GM12891 (cell line): ENCODE measurements at regions not wholly inside any gene's neighbourhood (a gene's known extent, or its start where the extent isn't known, plus 50 kb on each side); places are given as distances from the start of the nearest gene placed in this dataset.

Experiments used
- POLR2AphosphoS5 ChIP-seq: IDR thresholded peaks from 2 replicates; pipeline ENCODE4 v1.6.1; 2011; ENCODE audit warnings: low read depth, low read length, control low read depth
- SPI1 ChIP-seq: IDR thresholded peaks from 2 replicates; pipeline ENCODE4 v1.6.1; 2011; ENCODE audit warnings: low read depth, low read length, control low read depth
- TAF1 ChIP-seq: IDR thresholded peaks from 2 replicates; pipeline ENCODE4 v1.6.1; 2011; ENCODE audit warnings: low read depth, low read length, control low read depth

DNA sequence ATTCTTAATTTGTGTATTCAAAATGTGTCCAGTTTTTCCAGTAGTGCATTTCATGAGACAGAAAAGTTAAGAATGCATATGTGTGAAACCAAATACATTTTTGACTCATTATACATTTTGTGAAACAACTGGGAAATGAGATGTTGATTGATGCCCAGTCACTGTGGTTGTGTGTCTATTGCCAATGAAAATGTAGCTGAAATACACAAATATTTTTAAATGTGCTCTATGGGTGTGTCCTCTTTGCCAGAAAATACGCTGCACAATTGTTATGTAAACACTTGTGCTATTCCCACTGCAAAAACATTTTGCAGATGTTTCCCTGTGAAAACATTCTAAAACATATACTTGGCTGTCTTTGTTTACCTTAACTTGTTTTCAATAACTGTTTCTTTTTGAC, 395.2 kb downstream of the TFEC start:
- TF ChIP-seq POLR2AphosphoS5: no peak
- TF ChIP-seq SPI1: no peak
- no peak for TF ChIP-seq TAF1
